ENCODE measurements at regions not wholly inside any gene's neighbourhood (a gene's known extent, or its start where the extent isn't known, plus 50 kb on each side); places are given as distances from the start of the nearest gene placed in this dataset.
"Not testable (repeated sequence)": the region's sequence is repeated elsewhere in the genome, so short reads cannot be mapped to it uniquely, and the experiment has no call there.

DNA sequence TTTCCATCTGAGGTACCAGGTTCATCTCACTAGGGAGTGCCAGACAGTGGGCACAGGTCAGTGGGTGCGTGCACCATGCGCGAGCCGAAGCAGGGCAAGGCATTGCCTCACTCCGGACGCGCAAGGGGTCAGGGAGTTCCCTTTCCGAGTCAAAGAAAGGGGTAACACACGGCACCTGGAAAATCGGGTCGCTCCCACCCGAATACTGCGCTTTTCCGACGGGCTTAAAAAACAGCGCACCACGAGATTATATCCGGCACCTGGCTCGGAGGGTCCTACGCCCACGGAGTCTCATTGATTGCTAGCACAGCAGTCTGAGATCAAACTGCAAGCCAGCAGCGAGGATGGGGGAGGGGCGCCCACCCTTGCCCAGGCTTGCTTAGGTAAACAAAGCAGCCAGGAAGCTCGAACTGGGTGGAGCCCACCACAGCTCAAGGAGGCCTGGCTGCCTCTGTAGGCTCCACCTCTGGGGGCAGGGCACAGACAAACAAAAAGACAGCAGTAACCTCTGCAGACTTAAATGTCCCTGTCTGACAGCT lies 242.5 kb downstream of the CYLC2 start:
- not testable (repeated sequence) for DNase-seq (ENCODE audit: low read depth in 2 of 2)

DNA sequence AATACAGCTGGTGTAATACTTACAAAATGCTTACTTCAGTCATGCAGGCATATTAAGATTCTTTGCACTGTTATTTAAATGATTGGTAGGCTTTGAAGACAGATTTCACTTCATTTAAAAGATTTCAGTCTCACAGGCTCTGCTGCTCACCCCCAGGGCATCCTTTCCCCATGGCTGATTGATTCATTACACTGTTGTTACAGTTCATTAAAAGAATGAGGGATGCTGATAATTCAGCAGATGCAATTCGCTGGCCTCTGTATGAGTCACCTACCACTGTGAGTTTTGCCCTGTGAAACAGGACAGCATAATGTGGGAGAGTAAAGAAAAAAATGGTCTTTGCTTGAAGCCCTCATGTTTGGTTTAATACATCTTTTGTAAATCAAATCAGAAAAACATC lies 246.9 kb downstream of the CYLC2 start:
- no peak for DNase-seq (ENCODE audit: low read depth in 2 of 2)

DNA sequence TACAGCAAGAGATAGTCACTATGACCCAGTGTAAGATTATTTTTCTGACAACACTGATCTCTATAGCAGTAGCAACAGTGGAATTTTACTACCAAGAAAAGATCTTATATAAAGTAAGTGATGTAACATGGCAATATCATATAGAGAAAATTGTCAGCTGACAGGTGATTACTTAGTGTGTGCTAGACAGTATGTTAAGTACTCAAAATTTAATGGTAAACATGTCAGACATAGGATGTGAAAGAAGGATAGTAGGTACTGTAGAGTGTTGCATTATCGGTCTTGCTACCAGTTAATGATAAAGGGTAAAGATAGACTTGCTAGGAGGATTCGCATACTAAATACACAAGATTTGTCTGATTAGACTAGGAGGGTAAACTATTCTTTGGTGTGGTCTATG lies 247.4 kb downstream of the CYLC2 start:
- no peak for DNase-seq (ENCODE audit: low read depth in 2 of 2)

DNA sequence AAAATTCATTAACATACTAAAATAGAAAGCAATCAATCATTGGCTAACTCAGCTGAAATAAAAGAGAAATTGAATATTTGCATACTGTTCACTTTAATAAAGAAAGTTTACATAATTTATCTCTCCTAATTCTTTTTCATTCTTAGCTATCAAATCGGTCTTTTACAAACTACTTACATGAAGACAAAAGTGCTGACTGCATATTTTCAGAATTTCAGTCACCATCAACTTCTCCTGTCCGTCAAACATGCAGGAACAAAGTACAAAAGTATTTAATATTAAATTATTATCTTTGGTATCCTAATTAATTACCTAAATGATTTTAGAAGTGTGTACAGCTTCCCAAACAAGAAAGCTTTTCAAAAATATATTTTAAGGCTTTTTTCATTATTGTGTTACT lies 248.4 kb downstream of the CYLC2 start:
- no peak for DNase-seq (ENCODE audit: low read depth in 2 of 2)

DNA sequence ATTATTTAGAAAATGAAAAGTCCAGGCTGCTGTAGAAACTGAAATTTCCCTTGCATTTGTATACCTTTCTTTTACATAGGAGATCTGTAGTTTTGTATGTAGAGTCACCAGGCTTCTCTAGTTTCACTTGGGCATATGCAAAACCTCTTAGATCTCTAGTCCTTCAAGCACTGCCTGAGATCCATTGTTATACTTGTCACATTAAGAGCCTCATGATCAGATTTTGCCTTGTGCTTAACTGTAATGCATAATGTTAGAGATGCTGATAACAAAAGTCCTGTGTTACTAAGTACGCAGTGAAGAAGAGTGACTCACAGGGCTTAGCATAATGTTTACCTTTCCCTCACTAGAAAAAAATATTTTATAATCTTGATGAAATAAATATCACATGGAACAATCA lies 250.2 kb downstream of the CYLC2 start:
- no peak for DNase-seq (ENCODE audit: low read depth in 2 of 2)

DNA sequence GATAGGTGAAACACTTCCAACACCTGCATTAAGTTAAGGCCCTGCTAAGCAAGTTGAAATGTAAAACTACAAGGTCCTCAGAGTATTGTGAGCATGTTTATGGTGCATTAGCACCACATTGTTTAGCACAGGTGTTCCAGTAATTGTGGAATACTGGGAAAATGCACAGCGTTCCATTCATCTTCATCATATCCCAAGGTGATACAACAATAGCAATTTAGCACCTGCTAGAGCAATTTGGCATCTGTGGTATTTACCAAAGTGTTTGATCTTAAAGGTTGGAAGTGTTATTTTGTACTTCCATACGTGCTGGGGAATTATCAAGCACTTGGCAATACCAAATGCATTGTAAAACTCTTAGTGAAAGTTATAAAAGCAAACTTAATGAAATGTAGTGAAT lies 266.8 kb downstream of the CYLC2 start:
- DNase-seq (ENCODE audit: low read depth in 2 of 2) = no peak

DNA sequence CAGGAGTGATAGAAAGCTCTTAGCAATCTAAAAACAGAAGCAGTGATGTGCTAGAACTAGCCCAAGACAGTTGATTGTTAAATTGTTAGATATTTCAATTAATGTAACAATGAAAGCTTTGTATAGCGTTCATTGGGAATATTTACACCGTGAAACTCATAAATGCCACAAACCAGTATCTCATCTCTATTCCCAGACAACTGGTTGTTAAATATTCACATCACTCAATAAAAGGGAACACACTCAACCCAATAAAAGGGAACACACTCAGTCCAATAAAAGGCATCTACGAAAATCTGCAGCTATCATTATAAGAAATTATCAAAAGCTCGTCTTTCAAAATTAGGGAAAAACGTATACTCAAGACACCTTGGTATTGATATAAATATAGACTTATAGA lies 270.9 kb downstream of the CYLC2 start:
- DNase-seq (ENCODE audit: low read depth in 2 of 2) = no peak

DNA sequence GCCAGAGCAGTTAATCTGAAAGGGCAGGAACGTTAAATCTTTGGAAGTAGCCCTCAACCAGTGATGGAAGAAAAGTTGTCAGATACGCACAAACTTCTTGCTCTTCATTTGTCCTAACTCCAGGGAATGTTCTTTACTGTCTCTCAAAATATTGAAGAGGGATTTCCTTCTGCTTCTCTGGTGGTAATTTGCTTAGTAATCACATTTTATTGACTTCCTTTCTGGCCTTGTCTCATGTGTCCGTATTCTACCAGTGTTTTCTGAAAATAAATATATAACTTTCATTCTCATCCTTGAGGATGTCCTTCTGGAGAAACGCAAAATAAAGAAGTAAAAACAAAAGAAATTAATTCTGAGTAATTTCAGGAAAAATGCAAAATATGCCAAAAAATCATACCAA lies 282.1 kb downstream of the CYLC2 start:
- no peak for DNase-seq (ENCODE audit: low read depth in 2 of 2)

DNA sequence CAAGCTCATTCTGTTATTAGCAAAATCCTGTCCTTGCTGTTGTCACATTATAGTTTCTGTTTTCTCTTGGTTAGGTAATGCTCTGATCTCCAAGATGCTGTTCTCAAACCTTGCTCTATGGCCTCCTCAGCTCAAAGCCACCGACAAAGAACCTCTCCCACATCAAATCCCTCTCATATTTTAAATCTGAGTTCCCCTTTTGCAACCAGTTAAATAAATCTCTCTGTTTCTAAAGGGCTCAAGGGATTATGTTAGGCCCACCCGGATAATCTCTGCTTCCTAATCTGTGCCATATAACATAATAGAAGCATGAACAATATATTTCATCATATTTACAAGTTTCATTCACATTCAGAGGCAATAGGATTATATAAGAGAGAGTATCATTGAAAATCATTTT lies 286.0 kb downstream of the CYLC2 start:
- no peak for DNase-seq (ENCODE audit: low read depth in 2 of 2)

DNA sequence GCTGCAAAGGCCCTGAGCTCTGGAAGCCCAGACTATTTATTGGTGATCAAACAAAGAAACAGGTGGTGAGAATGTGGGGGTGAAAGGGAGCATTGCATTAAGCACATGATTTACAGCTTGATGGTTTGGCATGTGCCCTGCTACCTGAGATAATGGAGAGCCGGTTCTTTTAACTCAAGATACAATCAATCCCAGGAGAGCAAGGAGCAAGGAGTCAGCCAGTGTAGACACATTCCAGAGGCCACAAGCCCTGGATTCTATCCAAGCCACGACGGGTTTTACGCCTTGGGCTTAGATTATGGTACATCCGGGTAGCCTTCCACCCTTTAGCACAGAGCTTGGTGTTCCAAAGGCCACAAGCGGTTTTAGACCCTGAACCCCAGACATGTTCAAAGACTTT lies 292.2 kb downstream of the CYLC2 start:
- DNase-seq (ENCODE audit: low read depth in 2 of 2) = no peak

DNA sequence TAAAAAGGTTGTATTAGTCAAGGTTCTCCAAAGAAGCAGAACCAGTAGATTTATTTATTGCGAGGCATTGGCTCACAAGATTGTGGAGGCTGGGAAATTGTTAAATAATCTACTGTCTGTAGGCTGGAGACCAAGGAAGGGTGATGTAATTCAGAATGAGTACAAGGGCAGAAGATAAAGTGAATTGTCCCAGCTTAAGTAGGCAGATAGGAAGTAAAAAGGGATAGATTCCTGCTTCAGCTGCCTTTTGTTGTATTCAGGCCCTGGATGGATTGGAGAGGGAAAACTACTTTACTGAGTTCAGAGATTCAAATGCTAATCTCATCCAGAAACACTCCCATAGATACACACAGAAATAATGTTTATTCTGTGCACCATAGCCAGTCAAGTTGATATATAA lies 301.1 kb downstream of the CYLC2 start:
- DNase-seq (ENCODE audit: low read depth in 2 of 2) = no peak

DNA sequence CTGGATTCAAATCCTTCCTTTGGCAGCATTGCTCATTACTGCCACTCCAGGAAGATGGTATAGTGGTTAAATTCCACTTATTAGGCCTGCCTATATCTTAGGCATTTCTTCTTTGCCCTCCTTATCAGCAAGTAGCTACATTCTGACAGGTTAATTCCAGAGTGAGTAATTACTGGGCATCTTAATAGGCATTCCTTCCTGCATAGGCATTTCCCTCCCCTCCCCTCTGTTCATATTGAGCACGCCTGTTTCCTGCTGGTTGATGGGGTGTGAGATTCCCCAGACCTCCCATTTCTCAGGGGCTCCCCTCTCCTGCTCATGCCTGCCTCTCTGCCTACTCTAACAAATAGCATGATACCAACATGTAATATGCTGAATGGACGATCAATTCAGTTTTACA lies 305.9 kb downstream of the CYLC2 start:
- DNase-seq (ENCODE audit: low read depth in 2 of 2) = no peak

DNA sequence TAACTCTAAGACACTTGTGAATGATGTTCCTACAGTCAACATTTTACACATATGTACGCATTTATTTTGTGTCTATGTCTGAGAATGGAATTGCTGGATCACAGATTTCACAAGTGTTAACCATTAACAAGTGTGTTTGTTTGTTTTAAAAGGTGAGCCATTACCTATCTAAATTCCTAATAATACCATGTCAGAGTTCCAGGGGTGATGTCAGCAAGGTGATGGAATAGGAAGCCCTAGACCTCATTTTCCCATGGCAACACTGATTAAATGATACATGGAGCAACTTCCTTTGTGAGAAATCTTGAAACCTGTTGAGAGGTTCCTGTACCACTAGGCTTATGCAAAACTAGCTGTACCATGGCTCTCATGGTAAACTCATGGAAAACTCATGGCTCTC lies 309.7 kb downstream of the CYLC2 start:
- DNase-seq (ENCODE audit: low read depth in 2 of 2) = no peak

DNA sequence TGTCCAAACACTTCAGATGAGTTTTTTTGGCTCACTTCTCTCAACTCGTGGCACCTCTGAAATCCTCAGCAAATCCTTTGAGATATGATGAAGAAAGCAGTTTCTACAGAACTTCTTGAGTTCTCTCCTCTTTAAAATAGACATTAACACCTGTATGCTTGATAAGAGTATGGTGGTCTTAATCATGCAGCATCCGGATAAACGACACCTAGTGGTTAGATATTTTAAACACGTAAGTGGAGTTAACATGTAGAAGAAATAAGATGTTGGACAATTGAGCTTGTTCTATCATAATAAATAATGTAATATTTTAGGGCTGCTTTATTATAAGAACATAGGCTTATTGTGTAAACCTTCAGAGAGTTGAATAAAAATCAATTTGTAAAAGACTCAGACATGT lies 324.8 kb downstream of the CYLC2 start:
- DNase-seq (ENCODE audit: low read depth in 2 of 2) = no peak

DNA sequence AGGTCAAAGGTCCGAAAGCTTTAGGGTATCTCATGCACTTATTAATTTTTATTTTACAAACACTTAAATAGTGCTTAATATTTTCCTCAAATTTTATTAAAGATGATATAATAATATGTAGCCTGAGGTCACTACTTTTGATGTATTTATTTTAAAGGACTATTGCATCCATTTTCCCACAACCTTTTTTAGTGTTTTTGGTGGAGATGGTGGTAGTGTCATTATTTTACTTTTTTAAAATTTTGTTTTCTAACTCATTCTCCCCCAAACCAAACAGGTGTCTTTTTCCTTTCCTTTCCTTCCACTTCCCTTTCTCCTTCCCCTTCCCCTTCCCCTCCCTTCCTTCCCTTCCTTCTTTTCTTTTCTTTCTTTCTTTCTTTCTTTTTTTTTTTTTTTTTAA lies 328.6 kb downstream of the CYLC2 start:
- no peak for DNase-seq (ENCODE audit: low read depth in 2 of 2)

DNA sequence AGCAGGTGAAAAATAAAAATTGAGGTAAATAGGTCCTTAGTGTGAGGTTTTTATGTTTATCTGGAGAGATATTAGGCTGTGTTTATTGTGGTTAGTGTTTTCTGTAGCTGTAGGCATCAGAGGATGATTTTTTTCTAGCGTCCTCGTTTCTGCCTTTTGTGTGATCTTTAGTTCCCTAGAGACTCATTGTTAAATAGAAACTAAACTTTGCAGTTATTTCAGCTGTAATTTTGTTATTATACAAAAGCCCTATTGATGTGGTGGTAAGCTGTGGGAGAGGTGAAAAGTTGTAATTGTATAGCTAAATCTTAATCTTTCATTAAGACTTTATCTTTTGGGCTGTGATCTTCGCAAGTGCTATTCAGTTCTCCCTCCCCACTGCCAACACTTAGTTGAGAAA lies 340.3 kb downstream of the CYLC2 start:
- DNase-seq (ENCODE audit: low read depth in 2 of 2) = no peak

DNA sequence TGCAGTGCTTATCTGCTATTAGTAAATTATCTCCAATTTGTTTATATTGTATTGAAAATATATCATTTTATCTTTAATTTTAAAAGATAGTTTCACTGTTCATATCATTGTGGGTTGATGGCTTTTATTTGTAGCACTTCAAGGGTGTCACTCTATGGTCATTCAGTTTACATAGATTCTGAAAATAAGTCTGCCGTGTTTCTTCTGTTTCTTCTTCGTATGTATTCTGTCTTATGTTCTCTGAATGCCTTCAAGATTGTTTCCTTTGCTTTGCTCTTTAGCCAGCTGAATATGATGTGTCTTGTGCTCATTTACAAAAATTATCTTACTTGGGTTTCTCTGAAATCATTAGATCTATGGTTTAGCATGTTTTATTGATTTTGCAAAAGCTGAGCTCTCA lies 359.9 kb downstream of the CYLC2 start:
- DNase-seq (ENCODE audit: low read depth in 2 of 2) = no peak

DNA sequence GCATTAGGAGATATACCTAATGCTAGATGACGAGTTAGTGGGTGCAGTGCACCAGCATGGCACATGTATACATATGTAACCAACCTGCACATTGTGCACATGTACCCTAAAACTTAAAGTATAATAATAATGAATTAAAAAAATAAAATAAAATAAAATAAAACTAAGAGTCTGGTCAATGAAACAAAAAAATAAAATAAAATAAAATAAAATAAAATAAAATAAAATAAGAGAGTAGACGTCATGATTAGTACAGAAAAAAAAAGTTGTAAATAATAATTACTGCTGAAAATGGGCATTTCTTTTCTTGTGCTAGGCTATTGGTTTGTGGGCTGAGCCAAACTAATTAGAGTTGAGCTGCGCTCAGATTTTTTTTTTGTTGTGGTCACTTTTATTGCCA lies 362.8 kb downstream of the CYLC2 start:
- DNase-seq (ENCODE audit: low read depth in 2 of 2) = not testable (repeated sequence)

DNA sequence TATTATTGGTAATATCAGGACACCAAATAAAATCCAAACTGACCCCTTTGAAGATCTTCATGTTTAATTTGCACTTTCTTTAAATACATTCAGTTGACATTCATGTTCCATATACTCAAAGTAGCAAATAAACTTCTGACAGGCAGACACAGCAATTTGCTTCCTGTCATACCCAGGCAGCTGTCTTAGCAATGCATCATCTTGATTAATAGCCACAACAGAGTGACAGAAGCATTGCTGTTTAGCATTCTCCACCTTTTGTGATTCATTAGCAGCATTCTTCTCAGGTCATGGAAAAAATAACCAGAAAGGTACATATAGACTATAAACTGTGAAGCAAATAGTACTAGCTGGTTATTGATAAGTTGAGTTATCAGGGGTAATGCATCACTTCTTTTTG lies 366.8 kb downstream of the CYLC2 start:
- DNase-seq (ENCODE audit: low read depth in 2 of 2) = no peak

DNA sequence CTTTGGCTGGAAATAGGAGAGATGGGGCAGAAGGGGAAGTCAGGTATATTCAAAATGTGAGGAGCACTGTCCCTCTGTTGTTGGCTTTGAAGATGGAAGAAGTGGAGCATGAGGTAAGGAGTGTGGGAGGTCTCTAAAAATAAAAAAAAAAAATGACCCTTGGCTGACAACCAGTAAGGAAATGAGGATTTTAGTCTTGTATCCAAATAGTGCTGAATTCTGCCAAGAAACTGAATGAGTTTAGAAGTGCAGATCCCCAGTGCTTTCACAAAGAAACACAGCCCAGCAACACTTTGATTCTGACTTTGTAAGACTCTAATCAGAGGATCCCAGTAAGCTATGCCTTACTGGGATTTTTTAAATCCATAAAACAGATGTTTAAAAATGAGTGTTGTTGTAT lies 367.9 kb downstream of the CYLC2 start:
- DNase-seq (ENCODE audit: low read depth in 2 of 2) = no peak

DNA sequence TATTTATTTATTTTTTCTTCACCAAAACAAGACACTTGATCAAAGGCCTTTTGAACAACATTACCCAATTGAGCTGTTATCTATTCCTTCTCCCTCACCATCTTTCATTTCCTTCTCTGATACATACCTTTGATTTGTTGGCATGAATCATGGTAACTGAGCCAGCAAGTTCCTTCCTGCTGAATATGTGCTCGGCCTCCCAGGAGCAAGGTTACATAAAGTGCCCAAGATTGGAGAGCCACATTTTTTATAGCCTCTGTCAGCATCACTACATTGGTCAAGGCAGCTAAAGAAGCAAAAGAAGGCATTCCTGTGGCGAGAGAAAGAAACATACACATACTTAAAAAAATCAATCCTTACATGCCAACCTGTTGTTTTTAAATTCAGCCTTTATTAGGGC lies 369.6 kb downstream of the CYLC2 start:
- no peak for DNase-seq (ENCODE audit: low read depth in 2 of 2)

DNA sequence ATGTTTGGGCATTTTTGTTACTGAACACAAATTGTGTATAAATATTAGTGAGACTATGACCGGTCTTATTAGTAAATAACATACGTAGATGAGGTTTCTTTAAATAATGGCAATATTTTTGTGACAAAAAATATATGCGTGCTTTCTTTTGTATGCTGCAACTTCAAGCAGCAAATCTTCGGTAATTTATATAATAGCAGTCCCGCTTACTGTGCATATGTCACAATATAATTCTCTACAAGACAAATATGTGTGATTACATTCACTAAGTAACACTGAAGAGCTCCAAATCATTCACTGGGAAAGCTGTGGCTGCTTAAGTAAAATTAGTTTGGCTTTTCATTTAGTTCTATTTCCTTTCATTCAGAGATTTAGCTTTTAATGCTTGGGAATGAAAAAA lies 376.0 kb downstream of the CYLC2 start:
- no peak for DNase-seq (ENCODE audit: low read depth in 2 of 2)

DNA sequence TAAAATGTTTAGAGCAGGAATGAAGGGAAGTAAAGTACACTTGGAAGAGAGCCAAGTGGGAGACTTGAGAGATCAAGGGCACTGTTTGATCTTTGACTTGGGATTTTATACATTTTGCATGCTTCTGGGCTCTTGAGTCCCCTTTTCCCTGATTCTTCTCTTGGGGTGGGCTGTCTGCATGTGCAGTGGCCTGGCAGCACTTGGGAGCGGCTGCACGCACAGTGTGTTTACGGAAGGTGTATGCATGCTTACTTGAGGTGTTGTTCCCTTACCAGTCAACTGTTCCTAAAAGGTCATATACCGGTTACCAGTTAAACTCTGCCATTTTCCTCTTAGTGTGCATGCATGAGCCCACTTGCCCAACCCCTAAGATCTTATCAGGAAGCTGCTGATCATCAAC lies 377.7 kb downstream of the CYLC2 start:
- DNase-seq (ENCODE audit: low read depth in 2 of 2) = no peak

DNA sequence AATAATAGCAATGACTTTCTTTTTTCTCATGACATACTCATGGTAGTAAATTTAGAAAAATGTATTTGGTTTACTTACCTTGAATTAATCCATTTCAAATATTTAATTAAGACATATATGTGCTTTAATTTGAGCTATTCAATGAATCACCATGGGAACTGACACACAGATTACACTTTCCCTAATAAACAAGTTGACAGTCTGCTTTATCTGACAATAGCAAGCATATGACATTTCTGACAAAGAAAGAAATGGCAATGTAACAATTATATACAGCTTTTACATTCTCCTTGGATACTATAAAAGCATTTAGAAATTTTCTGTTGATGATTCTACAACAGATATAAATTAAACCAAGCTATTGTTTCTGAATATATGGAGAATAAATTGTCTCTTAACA lies 382.5 kb downstream of the CYLC2 start:
- DNase-seq (ENCODE audit: low read depth in 2 of 2) = no peak

Measured in stimulated activated CD4-positive, alpha-beta T cell treated with anti-CD3 and anti-CD28 coated beads, Interleukin-1b, Interleukin-23, amount 100 ng/mL, for 4 hours (primary cell).